NCI-H128 (cell line): ENCODE measurements at regions not wholly inside any gene's neighbourhood (a gene's known extent, or its start where the extent isn't known, plus 50 kb on each side); places are given as distances from the start of the nearest gene placed in this dataset.
A peak's percentile ranks its signal among the peaks of the same experiment; 100 is the strongest.

Source experiments
- DNase-seq: peaks from one replicate; lab custom pipeline; 2025; ENCODE audit not compliant: unreplicated experiment; lab: John Stamatoyannopoulos, UW

DNA sequence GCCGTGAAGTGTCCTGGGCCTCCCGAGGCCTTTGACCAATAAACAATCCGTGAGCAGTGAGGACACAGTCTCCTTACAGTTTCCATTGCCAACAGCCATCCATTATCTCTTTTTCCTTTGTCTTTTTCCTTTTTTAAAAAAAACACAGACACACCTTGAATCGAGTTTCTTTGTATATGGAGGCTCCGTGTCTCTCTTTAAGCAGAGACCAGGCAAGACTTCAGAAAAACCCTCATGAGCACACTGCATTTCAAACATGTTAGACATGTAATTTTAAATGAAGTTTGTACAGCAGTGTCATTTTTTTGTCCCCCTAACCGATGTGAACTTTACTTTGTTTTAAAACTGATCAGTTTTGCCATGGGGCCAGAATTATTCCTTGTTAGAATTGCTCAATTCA is 111.1 kb downstream of the SPTSSA start:
- no peak for DNase-seq

DNA sequence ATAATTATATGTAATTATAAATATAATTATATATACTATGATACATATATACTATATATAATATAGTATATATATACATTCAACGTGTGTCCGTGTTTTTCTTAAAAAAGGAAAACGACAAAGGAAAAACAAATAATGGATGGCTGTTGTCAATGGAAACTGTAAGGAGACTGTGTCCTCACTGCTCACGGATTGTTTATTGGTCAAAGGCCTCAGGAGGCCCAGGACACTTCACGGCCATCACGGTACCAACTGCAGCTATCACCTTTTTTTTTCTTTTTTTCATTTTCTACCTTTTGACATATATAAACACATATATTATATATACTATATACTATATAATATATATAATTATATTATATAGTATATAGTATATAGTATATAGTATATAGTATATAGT is 113.4 kb downstream of the SPTSSA start:
- no peak for DNase-seq

GRCh38 chr14:34347683-34348082 is 114.4 kb downstream of the SPTSSA start:
- DNase-seq = no peak

GRCh38 chr14:34345718-34346465 is 116.1 kb downstream of the SPTSSA start:
- no peak for DNase-seq

DNA sequence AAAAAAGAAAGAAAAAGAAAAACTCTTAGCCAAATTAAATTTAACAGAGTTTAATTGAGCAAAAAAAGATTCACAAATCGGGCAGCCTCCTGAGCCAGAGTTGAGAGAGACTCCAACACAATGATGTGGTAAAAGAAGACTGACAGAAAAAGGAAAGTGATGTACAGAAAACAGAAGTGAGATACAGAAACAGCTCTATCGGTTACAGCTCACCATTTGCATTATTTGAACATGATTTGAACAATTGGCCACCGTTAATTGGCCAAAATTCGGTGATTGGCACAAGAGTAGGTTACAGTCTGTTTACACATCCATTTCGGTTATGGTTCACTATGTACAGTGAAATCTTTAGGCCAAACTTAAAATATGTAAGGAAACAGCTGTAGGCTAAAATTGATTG is 117.7 kb downstream of the SPTSSA start:
- DNase-seq = no peak

GRCh38 chr14:34340025-34340625 is 121.9 kb downstream of the SPTSSA start:
- DNase-seq = no peak

- no peak for DNase-seq
These were observed 124.0 kb downstream of the SPTSSA start for GRCh38 chr14:34338056-34338455.

DNA sequence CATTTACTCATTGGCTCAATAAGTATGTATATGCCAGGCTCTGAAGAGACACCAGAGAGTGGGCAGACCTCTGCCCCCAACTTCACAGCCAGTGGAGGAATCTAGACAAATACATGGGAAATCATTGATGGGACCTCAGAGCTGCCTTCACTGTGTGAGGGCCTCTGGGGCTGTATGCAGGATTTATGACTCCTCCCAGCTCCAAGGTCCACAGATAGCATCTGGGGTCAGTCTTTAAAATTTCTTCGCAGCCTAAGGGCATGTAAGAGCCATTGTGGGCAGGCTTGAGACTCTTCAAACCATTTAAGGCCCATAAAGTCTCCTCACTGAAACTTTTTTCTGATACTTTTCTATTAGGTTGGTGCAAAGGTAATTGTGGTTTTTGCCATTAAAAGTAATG is 125.5 kb downstream of the SPTSSA start:
- no peak for DNase-seq

DNA sequence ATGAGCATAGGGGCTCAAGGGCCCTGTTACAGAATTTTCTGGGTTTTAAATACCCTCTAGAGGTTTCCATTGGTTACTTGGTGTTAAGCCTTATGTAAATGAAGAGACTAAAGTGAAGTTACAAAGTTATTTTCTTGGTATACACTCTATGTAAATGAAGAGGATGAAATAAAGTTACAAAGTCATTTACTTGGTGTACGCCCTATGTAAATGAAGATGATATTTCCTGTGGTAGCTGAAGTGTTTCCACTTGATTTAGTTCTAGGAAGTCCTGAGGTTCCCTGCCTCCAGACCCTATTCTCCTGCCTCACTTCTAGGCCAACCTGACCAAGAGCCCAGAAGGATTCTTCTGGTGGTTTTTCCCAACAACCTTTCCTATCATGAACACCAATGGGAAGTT is 126.1 kb downstream of the SPTSSA start:
- no peak for DNase-seq

DNA sequence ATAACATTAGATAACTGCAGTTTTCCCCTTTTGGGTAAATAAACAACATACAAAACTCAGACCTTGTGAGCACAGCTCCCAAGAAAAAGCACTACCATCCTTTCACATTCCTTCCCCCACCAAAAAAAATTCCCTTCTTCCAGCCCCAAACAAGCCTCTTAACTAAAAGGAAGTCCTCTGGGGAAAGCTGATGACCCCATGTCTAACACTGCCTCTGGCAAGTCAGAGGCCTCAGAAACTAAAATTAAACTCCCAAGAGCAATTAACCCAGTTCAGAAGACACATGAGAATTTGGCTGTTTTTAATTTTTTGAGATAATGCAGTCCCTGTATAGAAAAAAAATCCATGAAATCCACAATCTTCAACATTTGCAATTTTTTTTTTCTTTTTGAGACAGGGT is 127.7 kb downstream of the SPTSSA start:
- no peak for DNase-seq

- DNase-seq = no peak
These were observed 130.1 kb downstream of the SPTSSA start for GRCh38 chr14:34331728-34332623.

DNA sequence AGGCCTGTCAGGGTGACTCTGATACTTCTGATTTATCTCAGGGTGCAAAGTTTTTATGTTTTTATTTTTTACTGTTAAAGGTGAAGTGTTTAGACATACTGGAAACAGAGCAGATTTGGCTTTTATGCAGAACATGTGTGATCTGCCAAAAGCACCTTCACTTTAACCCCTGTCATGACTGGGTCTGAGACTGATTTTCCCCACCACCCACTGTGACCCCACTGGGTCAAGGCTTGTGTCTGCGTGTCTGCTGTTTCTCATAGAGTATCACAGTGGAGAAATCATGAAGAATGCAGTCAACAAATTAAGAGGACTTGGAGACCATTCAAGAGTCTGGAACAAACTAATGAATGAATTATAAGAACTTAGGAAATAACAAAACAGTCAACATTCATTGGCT is 131.2 kb downstream of the SPTSSA start:
- DNase-seq = no peak

DNA sequence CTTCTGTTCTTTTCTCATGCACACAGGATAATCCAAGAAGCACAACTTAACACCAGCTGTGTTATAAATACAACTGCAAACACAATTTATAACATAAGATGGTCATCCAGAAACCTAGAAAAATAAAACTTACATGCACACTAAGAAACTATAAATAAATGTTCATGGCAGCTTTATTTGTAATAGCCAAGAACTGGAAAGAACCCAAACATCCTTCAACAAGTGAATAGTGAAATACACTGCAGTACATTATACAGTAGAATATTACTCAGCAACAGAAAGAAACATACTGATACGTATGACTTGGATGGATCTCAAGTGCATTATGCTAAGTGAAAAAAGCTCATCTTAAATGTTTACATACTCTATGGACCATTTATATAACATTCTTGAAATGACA is 132.7 kb downstream of the SPTSSA start:
- no peak for DNase-seq

DNA sequence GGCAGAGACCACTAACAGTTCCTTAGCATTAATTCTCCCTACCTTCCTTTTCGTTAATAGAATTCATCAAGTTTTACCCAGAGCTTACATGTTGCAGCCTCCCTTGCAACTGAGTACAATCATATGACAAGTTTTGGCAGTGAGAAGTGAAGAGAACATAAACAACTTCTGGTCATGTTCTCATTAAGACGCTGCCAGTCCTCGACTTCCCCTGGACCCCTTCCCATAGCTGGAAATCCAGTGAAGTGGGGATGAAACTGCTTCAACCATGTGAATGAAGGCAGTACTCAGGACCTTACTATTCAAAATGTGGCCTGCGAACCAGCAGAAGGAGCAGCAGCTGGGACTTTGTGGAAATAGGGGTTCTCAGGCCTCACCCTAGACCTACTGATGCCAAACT is 133.9 kb downstream of the SPTSSA start:
- DNase-seq = no peak

GRCh38 chr14:34325493-34325892 is 136.5 kb downstream of the SPTSSA start:
- no peak for DNase-seq

DNA sequence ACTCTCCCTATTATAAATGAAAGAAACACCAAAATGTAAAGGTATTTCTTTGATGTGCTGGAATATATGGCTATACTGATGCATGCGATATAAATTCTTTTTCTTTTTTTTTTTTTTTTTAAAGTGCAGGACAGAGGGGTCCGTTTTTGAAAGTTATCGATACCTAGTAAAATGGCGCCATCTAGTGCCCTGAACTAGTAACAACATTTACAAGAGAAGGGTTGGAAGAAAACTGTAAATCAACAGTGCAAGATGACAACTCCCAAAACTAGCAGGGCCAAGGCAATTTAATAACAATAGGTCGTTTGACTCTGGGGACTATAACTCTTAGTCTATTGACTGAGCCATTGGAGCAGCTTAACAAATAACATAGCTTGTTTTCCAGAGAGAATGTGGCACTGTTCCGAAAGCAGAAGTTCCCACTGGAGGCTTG is 137.7 kb downstream of the SPTSSA start:
- peak; percentile 13 for DNase-seq

GRCh38 chr14:34322940-34323418 is 139.1 kb downstream of the SPTSSA start:
- peak; percentile 31 for DNase-seq

DNA sequence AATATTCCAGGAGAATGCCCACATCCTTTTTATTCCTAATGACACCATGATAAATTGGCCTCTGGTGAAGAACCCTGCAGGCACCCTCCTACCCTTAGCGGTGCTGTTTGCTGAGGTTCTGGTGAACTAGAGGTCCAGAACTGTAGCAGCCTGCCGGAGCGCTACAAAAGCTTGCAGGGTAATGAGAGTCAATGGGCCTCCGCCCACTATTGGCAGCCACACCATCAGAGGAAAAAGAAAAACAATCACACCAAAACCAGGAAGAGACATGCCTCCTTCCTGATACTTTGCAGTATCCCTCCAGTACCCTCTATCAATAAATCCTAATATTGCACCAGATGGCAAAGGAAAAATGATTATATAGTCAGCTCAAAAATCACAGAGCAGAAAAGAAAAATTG is 142.9 kb downstream of the SPTSSA start:
- DNase-seq = no peak

GRCh38 chr14:34318014-34318413 is 144.0 kb downstream of the SPTSSA start:
- no peak for DNase-seq

- no peak for DNase-seq
These were observed 151.3 kb downstream of the SPTSSA start for GRCh38 chr14:34310724-34311123.

GRCh38 chr14:34303811-34304210 is 158.2 kb downstream of the SPTSSA start:
- no peak for DNase-seq

DNA sequence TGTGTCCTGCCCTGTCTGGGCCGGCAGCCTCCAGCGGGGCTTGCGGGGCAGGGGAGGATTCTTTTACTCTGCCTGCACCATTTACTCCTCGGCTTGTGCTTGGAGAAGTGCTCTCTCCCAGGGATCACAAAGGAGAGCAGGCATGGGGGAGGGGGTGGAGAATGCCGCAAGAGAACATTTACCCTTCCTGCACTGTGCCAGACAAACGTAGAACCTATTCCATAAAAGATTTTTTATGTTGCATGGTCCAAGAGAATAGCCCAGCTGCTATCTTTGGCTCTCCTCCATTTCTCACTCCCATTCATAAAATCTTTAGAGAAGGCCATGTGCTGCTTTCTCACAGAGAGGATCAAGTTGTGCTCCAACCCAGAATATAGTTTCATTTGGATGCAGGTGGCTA is 159.4 kb downstream of the SPTSSA start:
- DNase-seq = peak; percentile 29
